Activated CD8-positive, alpha-beta memory T cell treated with anti-CD3 and anti-CD28 coated beads, Interleukin-2, amount 50 U/mL, for 4 hours (primary cell): ENCODE measurements at regions not wholly inside any gene's neighbourhood (a gene's known extent, or its start where the extent isn't known, plus 50 kb on each side); places are given as distances from the start of the nearest gene placed in this dataset.
"Not testable (repeated sequence)": the region's sequence is repeated elsewhere in the genome, so short reads cannot be mapped to it uniquely, and the experiment has no call there.

ENCODE experiments used
- DNase-seq: peaks from one replicate; pipeline ENCODE4 v3.0.0-alpha.2; 2020

DNA sequence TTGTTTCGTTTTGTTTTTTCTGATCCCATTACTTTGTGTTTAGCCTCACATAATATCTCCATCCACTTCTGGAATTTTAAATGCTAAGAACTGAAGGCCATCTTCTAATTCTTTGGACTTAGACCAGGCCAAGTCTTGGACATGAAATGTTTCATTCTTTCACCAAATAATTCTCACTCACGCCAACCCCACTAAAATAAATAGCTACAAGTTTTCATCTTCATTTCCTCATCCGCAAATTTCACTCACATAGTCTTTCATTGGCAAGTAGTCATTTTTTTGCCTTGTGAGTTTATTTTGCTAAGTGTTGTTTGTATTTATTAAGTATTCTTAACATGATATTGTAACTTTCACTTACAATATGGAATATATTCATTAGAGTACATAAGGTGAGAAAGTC, 1188.6 kb upstream of the SEMA6A start:
- DNase-seq = no peak

GRCh38 chr5:117761186-117761585, 1186.6 kb upstream of the SEMA6A start:
- no peak for DNase-seq

DNA sequence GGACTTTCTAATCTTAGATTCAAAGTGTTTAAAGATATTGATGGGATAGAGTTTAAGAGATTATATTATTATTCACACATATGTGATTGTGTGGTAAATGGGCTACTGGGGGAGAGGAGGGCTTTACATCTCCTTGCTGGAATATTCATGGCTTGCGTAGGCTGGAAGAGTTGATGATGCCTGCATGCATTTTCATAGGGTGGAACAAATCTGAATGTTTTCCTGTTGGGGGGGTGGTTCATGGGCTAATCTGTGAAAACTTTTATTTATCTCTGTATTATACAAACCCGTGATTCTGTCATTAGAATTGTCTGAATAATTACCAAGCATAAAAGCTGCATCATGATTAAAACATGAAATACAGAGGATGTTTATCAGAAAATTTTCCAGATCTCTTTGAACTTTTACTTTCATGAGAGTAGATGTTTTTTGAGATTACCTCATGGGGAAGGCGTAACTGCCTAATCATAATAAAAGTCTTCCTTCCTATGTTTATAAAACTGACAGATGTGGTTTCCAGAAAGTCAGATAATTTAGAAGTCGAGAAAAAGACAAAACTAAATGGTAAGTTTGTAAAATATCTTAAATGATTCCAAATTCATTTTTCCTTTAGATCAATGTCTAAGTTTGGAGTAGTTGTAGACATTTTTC, 1185.4 kb upstream of the SEMA6A start:
- DNase-seq = no peak

GRCh38 chr5:117752403-117752802, 1177.8 kb upstream of the SEMA6A start:
- DNase-seq = no peak

- DNase-seq = no peak
Observed at GRCh38 chr5:117748336-117748735, 1173.7 kb upstream of the SEMA6A start.

- DNase-seq = no peak
Observed at GRCh38 chr5:117743337-117743736, 1168.7 kb upstream of the SEMA6A start.

DNA sequence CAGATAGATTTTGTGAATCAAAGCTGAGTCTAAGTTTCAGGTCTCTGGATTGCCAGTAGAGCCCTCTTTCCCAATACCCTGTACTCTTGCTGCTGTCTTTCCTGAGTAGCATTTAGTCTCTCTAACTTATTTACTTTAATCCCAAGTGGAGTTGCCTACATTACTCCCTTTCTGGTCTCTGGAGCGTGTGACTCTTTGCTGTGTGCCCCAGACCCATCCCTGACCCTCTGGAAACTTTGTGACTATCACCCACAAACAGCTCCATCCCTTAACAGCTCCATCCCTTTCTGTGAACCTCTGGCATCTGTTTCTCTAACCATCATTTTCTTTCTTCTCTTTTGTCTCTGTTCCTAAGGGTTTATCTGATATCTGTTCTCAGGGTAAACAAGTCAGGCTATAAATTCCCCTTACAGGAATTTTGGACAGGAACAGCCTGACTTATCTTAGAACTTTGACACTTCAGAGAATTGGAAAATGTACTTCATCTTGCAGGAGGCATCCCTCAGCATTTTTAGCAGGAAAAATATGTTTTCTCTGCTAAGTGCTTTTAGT, 1167.1 kb upstream of the SEMA6A start:
- DNase-seq = no peak

GRCh38 chr5:117740268-117740667, 1165.6 kb upstream of the SEMA6A start:
- DNase-seq = no peak

DNA sequence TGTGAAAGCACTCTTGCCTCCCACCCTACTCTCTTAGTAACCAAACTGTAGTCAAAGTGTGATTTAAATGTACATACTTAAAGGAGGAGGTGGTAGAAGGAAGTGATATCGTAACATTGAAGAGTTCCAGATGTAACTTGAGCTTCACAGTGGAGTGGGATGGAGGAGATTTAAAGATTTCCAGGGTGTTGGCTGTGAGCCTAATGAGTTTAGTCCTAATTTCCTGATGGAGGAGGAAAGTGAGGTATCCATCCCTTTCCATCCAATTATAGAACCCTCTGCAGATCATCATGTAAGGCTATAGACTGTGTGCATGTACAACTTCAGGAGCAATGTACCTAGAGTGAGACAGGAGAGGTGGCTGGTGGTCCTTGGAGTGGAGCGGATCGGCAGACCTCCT, 1163.9 kb upstream of the SEMA6A start:
- no peak for DNase-seq

GRCh38 chr5:117736698-117737097, 1162.1 kb upstream of the SEMA6A start:
- DNase-seq = no peak

DNA sequence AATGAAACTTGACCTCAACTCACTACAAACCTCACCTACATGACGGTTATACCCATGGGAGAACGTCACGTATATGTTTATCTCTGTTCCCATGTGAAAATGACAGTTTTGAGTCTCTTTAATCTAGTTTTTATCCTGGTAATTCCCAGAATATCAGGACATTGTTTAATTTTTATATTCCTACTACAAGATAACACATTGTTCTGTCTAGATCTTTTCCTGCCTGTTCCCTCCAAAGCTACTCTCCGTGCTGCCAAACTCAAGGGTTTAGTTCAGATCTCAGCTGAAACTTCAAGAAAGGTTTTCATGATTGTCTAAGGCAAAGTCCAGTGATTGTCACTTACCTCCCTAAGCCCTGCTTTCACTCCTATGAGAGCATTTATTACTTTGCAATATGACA, 1159.4 kb upstream of the SEMA6A start:
- DNase-seq = no peak

- DNase-seq = no peak
Observed at GRCh38 chr5:117733051-117733450, 1158.4 kb upstream of the SEMA6A start.

GRCh38 chr5:117732264-117732663, 1157.6 kb upstream of the SEMA6A start:
- no peak for DNase-seq

DNA sequence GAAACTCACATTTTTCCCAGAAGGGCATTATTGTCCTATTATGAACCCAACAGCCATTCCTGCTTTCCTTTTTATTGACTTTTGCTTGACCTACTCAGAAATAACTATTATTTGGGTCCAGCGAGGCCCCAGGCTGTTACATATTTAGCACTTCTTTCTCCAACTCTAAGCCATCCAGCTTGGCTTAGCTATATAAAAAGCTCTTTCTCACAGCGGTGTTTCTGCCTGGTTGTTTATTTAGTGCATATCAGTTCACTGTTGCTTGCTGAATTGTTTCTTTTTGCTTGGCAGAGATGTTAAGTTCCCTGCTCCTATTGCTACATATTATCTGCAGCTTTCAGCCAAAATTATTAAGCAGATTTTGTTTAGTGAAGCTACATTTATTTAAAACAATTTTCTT, 1156.8 kb upstream of the SEMA6A start:
- DNase-seq = no peak

GRCh38 chr5:117720784-117721183, 1146.2 kb upstream of the SEMA6A start:
- not testable (repeated sequence) for DNase-seq

DNA sequence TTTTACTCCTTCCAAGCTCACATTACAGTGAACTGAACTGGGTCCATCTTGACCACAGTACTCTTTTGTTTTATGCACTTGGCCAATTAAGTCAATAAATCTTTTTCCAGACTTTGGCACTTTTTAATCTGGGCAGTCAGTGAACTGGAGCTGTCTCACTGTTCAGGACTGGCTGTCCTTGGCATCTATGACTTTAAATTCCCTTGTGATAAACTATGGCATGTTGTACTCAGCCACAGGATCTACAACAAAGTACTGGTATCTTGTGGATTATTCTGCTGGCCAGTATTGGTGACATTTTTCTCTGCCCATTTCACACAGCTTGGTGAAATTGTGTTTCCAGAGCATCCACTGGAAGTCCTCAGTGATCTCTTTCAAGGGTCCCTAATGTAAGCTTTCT, 1144.8 kb upstream of the SEMA6A start:
- no peak for DNase-seq

GRCh38 chr5:117713585-117714198, 1139.1 kb upstream of the SEMA6A start:
- DNase-seq = no peak

GRCh38 chr5:117701062-117701461, 1126.4 kb upstream of the SEMA6A start:
- DNase-seq = no peak

DNA sequence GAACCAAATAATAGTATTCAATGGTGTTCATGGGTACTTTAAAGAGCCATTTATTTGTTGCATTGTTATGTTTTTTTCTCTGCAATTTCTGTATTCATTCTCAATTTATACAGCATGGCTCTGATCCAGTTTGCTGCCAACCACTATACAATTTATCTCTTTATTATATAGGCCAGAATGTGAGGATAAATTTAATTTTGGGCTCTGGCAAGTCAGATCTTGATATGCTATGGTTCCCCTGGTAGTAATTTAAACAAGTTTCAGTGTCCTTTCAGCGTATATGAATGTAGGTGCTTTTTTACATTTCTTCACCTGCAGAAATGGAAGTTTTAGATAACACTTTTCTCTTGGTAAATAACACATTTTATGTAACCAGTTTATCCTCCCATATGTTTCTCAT, 1118.0 kb upstream of the SEMA6A start:
- DNase-seq = no peak

DNA sequence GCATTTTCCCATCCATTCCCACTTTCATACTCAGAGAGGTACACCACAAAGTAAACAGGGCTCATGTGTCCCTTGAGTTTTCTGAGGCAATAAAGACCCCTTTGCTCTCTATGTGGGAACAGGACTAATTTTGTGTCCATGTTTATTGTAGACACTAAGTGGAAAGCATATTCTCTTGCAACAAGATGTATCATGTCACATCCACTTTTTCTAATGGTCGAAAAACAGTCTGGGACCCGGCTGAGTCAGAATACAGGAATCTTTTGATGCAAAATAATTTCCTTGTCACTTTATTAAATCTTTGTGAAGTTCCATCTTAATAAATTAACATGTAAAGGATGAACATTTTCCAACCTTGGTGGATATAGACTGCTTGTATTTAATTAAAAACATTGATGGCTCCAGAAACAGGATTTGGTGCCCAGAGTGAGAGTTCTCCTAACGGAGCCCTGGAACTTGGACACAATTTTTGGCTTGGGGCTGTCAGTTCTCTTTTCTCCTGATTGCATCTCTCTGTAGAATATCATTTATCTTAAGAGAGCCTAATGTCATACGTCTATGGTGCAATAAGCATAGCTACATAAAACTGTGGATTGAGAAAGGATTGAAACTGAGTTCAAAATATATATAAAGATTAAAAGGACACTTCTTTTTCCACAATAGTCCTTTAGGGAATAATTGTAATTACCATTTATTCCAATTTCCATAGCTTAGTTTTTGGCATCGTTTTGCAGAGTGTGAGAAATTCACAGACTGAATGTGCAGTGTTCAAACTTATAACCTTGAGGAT, 1116.7 kb upstream of the SEMA6A start:
- DNase-seq = no peak

- DNase-seq = no peak
Observed at GRCh38 chr5:117690612-117691011, 1116.0 kb upstream of the SEMA6A start.

DNA sequence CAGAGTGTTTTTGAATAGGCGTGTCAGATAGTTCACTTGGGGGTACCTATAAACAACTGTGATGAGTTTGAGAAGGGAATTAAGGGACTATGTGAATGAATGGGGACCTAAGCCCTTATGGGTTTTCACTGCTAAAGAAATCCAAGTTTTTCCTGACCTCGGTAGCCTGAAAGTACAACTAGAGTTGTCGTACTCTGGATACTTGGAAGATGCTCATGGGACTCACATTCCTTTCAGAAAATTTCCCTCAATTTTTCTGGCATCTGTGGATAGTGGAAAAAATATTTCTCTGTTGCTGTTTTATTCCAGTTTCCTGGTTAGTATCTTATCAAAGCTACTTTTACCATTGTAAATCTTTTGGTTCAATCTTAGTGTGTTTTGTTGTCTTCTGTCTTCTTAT, 1112.3 kb upstream of the SEMA6A start:
- DNase-seq = no peak

GRCh38 chr5:117682416-117682815, 1107.8 kb upstream of the SEMA6A start:
- DNase-seq = no peak
